HK-2 (cell line): ENCODE measurements at regions not wholly inside any gene's neighbourhood (a gene's known extent, or its start where the extent isn't known, plus 50 kb on each side); places are given as distances from the start of the nearest gene placed in this dataset.
"Not testable (repeated sequence)": the region's sequence is repeated elsewhere in the genome, so short reads cannot be mapped to it uniquely, and the experiment has no call there.

Source experiments
- DNase-seq: peaks from one replicate; pipeline ENCODE4 v3.0.0-alpha.2; 2018; ENCODE audit not compliant: unreplicated experiment

- no peak for DNase-seq
Observed at GRCh38 chr6:150456466-150456865, 87.7 kb downstream of the IYD start.

- DNase-seq: no peak
Observed at GRCh38 chr6:150456902-150457643, 88.3 kb downstream of the IYD start.

- DNase-seq: no peak
Observed at GRCh38 chr6:150458579-150458978, 89.8 kb downstream of the IYD start.

GRCh38 chr6:150463852-150464251 lies 95.0 kb downstream of the IYD start:
- no peak for DNase-seq

GRCh38 chr6:150464966-150465365 lies 96.2 kb downstream of the IYD start:
- DNase-seq: no peak

- DNase-seq: no peak
Observed at GRCh38 chr6:150465610-150466009, 96.8 kb downstream of the IYD start.

- no peak for DNase-seq
Observed at GRCh38 chr6:150466196-150466595, 97.4 kb downstream of the IYD start.

GRCh38 chr6:150470131-150470530 lies 101.3 kb downstream of the IYD start:
- no peak for DNase-seq

GRCh38 chr6:150470960-150471665 lies 102.3 kb downstream of the IYD start:
- DNase-seq: no peak

- no peak for DNase-seq
Observed at GRCh38 chr6:150478656-150479545, 110.1 kb downstream of the IYD start.

- no peak for DNase-seq
Observed at GRCh38 chr6:150482883-150483409, 114.1 kb downstream of the IYD start.

GRCh38 chr6:150485161-150485958 lies 114.3 kb upstream of the PLEKHG1 start:
- DNase-seq: no peak

GRCh38 chr6:150486048-150486447 lies 113.6 kb upstream of the PLEKHG1 start:
- no peak for DNase-seq

- DNase-seq: no peak
Observed at GRCh38 chr6:150490586-150490985, 109.1 kb upstream of the PLEKHG1 start.

GRCh38 chr6:150491131-150491810 lies 108.4 kb upstream of the PLEKHG1 start:
- peak; percentile 12 for DNase-seq

GRCh38 chr6:150491811-150492172 lies 107.9 kb upstream of the PLEKHG1 start:
- DNase-seq: no peak

GRCh38 chr6:150492507-150492906 lies 107.2 kb upstream of the PLEKHG1 start:
- peak; percentile 90 for DNase-seq

GRCh38 chr6:150492941-150493340 lies 106.7 kb upstream of the PLEKHG1 start:
- DNase-seq: peak; percentile 74

- not testable (repeated sequence) for DNase-seq
Observed at GRCh38 chr6:150493552-150493951, 106.1 kb upstream of the PLEKHG1 start.

GRCh38 chr6:150494241-150494640 lies 105.4 kb upstream of the PLEKHG1 start:
- no peak for DNase-seq

- DNase-seq: no peak
Observed at GRCh38 chr6:150495126-150495525, 104.6 kb upstream of the PLEKHG1 start.
